ENCODE measurements at regions not wholly inside any gene's neighbourhood (a gene's known extent, or its start where the extent isn't known, plus 50 kb on each side); places are given as distances from the start of the nearest gene placed in this dataset. TPM values are rescaled to one million over a fixed set of nuclear protein-coding genes. Genes with fewer than 3 reads are reported as not detected.

Small RNA genes lying in the stretch of these regions (small RNA-seq; reads per million reads assigned to genes)
- gene AC061975.2, result not detected

Measured in hematopoietic multipotent progenitor cell (in vitro differentiated cells).